Psoas muscle (tissue), 7 donors: ENCODE measurements at regions not wholly inside any gene's neighbourhood (a gene's known extent, or its start where the extent isn't known, plus 50 kb on each side); places are given as distances from the start of the nearest gene placed in this dataset.
A peak's percentile ranks its signal among the peaks of the same experiment; 100 is the strongest.

Source experiments
- ATAC-seq, 4 donors: fragments of 200-7000 bp; cut with Tn5 transposase; one replicate each; pipeline ENCODE4 v1.9.1; 2020; ENCODE audit warnings: moderate library complexity in 3 of 4, mild to moderate bottlenecking in 2 of 4
- DNase-seq, 2 donors: peaks; one replicate each; pipeline ENCODE4 v3.0.0-alpha.2; 2020
- H3K27ac ChIP-seq: fragments of 200-600 bp; one replicate; pipeline ENCODE4 v1.8.0; 2022
- H3K27me3 ChIP-seq, 3 donors: fragments of 200-600 bp in 1 of 3; one replicate each; pipeline versions ENCODE4 v1.6.1 to v1.8.0; 2013 to 2022; ENCODE audit warnings: low read length in 2 of 3, mild to moderate bottlenecking in 2 of 3, moderate library complexity in 1 of 3; ENCODE audit not compliant: insufficient read depth in 3 of 3
- H3K36me3 ChIP-seq, 2 donors: fragments of 200-600 bp in 1 of 2; one replicate each; pipeline versions ENCODE4 v1.6.1 to v1.8.0; 2013 to 2022; ENCODE audit warnings: low read depth in 1 of 2, mild to moderate bottlenecking in 1 of 2, moderate library complexity in 1 of 2; ENCODE audit not compliant: insufficient read depth in 1 of 2
- H3K4me1 ChIP-seq: fragments of 200-600 bp; one replicate; pipeline ENCODE4 v1.8.0; 2022
- H3K4me3 ChIP-seq: fragments of 200-600 bp; one replicate; pipeline ENCODE4 v1.8.0; 2022; ENCODE audit warnings: mild to moderate bottlenecking
- H3K9me3 ChIP-seq: fragments of 200-600 bp; one replicate; pipeline ENCODE4 v1.8.0; 2022
- CTCF ChIP-seq: fragments of 200-600 bp; IDR thresholded peaks from one replicate; pipeline ENCODE4 v1.8.0; 2022; ENCODE audit warnings: antibody characterized with exemption
- WGBS, 3 donors: extraction: QIAGEN DNeasy Blood & Tissue Kit; methylation state at CpG; one replicate each; pipeline versions ENCODE4 v1.1.6 to v1.1.7; 2013; 5-methylcytosine and 5-hydroxymethylcytosine counted together
- intact Hi-C, 2 donors: fragments of 100-400 bp; cut with DNase I; formaldehyde crosslinking; loops; one replicate each; pipeline versions ENCODE4 v1.11.0 to v1.14.2; 2022
- donor health status: healthy with polysubstance abuse.
- donor health status: DM: no; HTN: no; CAD: no; lungs with moderate emphysema.
- donor health status: Bipolar disorder and iron deficiency.
- donor health status: healthy.
- donor health status: DM: yes; HTN: yes; CAD: no.
- donor health status: DM: no; HTN: no; CAD: no.
- donor health status: DM: yes; HTN: yes; CAD: no.

- Histone ChIP-seq H3K4me1 (no peaks in the 10 kb centered on the region), H3K36me3 (no peaks in the 10 kb centered on the region), H3K4me3 (no peak overlapping the region), H3K27ac (no peak overlapping the region), H3K27me3 (no peaks in the 10 kb centered on the region), H3K9me3 (no peaks in the 10 kb centered on the region)
- WGBS, 3 donors, result 59 to 65% (median 65%) methylated on average over 2 of the region's 2 CpGs
- DNase-seq (no peak), ATAC-seq (no peak)
- intact Hi-C loops, result no loop called here
- no peak for TF ChIP-seq CTCF
These were observed 524.6 kb upstream of the LRRC4C start for GRCh38 chr11:41984023-41984422.

GRCh38 chr11:41985799-41986198, 526.3 kb upstream of the LRRC4C start:
- 93 to 95% (median 93%) methylated on average over 6 of the region's 6 CpGs for WGBS, 3 donors
- Histone ChIP-seq H3K36me3 (no peaks in the 10 kb centered on the region), H3K4me1 (no peaks in the 10 kb centered on the region), H3K9me3 (no peaks in the 10 kb centered on the region), H3K27me3 (no peaks in the 10 kb centered on the region), H3K4me3 (no peak overlapping the region), H3K27ac (no peak overlapping the region)
- DNase-seq (peak in 1 of 2 donors; percentile 34), ATAC-seq (no peak)
- no peak for TF ChIP-seq CTCF
- intact Hi-C loops, result no loop called here

GRCh38 chr11:41988951-41989572, 529.6 kb upstream of the LRRC4C start:
- DNase-seq (no peak), ATAC-seq (no peak)
- no peak overlapping the region for H3K4me3 ChIP-seq
- H3K27me3 ChIP-seq, result no peaks in the 10 kb centered on the region
- H3K36me3 ChIP-seq, result no peaks in the 10 kb centered on the region
- intact Hi-C loops, result no loop called here
- H3K27ac ChIP-seq, result no peak overlapping the region
- no peaks in the 10 kb centered on the region for H3K4me1 ChIP-seq
- 76 to 80% (median 79%) methylated on average over 3 of the region's 3 CpGs for WGBS, 3 donors
- H3K9me3 ChIP-seq, result no peaks in the 10 kb centered on the region
- no peak for TF ChIP-seq CTCF

- Histone ChIP-seq H3K9me3 (no peaks in the 10 kb centered on the region), H3K27me3 (no peaks in the 10 kb centered on the region), H3K27ac (no peak overlapping the region), H3K36me3 (no peaks in the 10 kb centered on the region), H3K4me3 (no peak overlapping the region), H3K4me1 (no peaks in the 10 kb centered on the region)
- TF ChIP-seq CTCF, result no peak
- DNase-seq, result no peak
- intact Hi-C loops, result no loop called here
- ATAC-seq, result no peak
These were observed 530.5 kb upstream of the LRRC4C start for GRCh38 chr11:41989823-41990380.

- ATAC-seq (no peak), DNase-seq (no peak)
- intact Hi-C loops, result no loop called here
- TF ChIP-seq CTCF, result no peak
- Histone ChIP-seq H3K4me1 (no peaks in the 10 kb centered on the region), H3K27ac (no peak overlapping the region), H3K9me3 (no peaks in the 10 kb centered on the region), H3K27me3 (no peaks in the 10 kb centered on the region), H3K4me3 (no peak overlapping the region), H3K36me3 (no peaks in the 10 kb centered on the region)
- 61 to 62% (median 62%) methylated on average over 1 of the region's 1 CpG for WGBS, 3 donors
These were observed 537.1 kb upstream of the LRRC4C start for GRCh38 chr11:41996533-41996932.
